H9 (cell line): ENCODE measurements at regions not wholly inside any gene's neighbourhood (a gene's known extent, or its start where the extent isn't known, plus 50 kb on each side); places are given as distances from the start of the nearest gene placed in this dataset.
A peak's percentile ranks its signal among the peaks of the same experiment; 100 is the strongest.

ENCODE experiments used
- DNase-seq: peaks from one replicate; pipeline ENCODE4 v3.0.0-alpha.2; 2017
- H2AFZ ChIP-seq: one replicate; pipeline ENCODE4 v1.6.1; 2013; ENCODE audit warnings: mild to moderate bottlenecking, low read length, control low read depth, moderate library complexity
- H2AK5ac ChIP-seq: 2 replicates; pipeline ENCODE4 v1.6.1; 2013; ENCODE audit warnings: low read length, control low read depth, mixed read lengths; ENCODE audit not compliant: insufficient read length
- H2BK120ac ChIP-seq: one replicate; pipeline ENCODE4 v1.6.1; 2013; ENCODE audit warnings: low read depth, mild to moderate bottlenecking, low read length, control low read depth, inconsistent platforms; ENCODE audit not compliant: poor library complexity, severe bottlenecking
- H2BK12ac ChIP-seq: 2 replicates; pipeline ENCODE4 v1.6.1; 2013; ENCODE audit warnings: low read length, control low read depth, mixed read lengths, low read depth; ENCODE audit not compliant: insufficient read length
- H2BK15ac ChIP-seq: 2 replicates; pipeline ENCODE4 v1.6.1; 2013; ENCODE audit warnings: low read depth, low read length, control low read depth
- H2BK20ac ChIP-seq: one replicate; pipeline ENCODE4 v1.6.1; 2013; ENCODE audit warnings: low read depth, mild to moderate bottlenecking, low read length, control low read depth, inconsistent platforms; ENCODE audit not compliant: poor library complexity, severe bottlenecking
- H2BK5ac ChIP-seq: 2 replicates; pipeline ENCODE4 v1.6.1; 2013; ENCODE audit warnings: low read length, control low read depth, mixed read lengths; ENCODE audit not compliant: insufficient read length
- H3K14ac ChIP-seq: 2 replicates; pipeline ENCODE4 v1.6.1; 2013; ENCODE audit warnings: low read length, control low read depth; ENCODE audit not compliant: insufficient read depth
- H3K18ac ChIP-seq: 2 replicates; pipeline ENCODE4 v1.6.1; 2013; ENCODE audit warnings: low read depth, mild to moderate bottlenecking, mixed read lengths, low read length, control low read depth; ENCODE audit not compliant: insufficient read length
- H3K23ac ChIP-seq: 2 replicates; pipeline ENCODE4 v1.6.1; 2013; ENCODE audit warnings: low read length, control low read depth, mixed read lengths, low read depth; ENCODE audit not compliant: insufficient read length
- H3K23me2 ChIP-seq: 2 replicates; pipeline ENCODE4 v1.6.1; 2013; ENCODE audit warnings: low read depth, mild to moderate bottlenecking, mixed read lengths, low read length, control low read depth; ENCODE audit not compliant: insufficient read length, poor library complexity, severe bottlenecking
- H3K27ac ChIP-seq: 2 replicates; pipeline ENCODE4 v1.5.1; 2013; ENCODE audit warnings: low read length, control low read depth, mixed read lengths, low read depth; ENCODE audit not compliant: insufficient read length
- H3K27me3 ChIP-seq: 2 replicates; pipeline ENCODE4 v1.6.1; 2013; ENCODE audit warnings: low read length, control low read depth, inconsistent platforms; ENCODE audit not compliant: insufficient read depth
- H3K4ac ChIP-seq: 2 replicates; pipeline ENCODE4 v1.6.1; 2013; ENCODE audit warnings: low read depth, mild to moderate bottlenecking, control low read depth, inconsistent platforms, low read length, moderate library complexity
- H3K4me1 ChIP-seq: 2 replicates; pipeline ENCODE4 v1.6.1; 2013; ENCODE audit warnings: low read length, control low read depth, inconsistent platforms; ENCODE audit not compliant: insufficient read depth
- H3K4me2 ChIP-seq: 2 replicates; pipeline ENCODE4 v1.6.1; 2013; ENCODE audit warnings: low read length, control low read depth, mixed read lengths; ENCODE audit not compliant: insufficient read length, insufficient read depth
- H3K56ac ChIP-seq: 2 replicates; pipeline ENCODE4 v1.6.1; 2013; ENCODE audit warnings: low read depth, mild to moderate bottlenecking, mixed read lengths, low read length, control low read depth; ENCODE audit not compliant: insufficient read length
- H3K79me1 ChIP-seq: 2 replicates; pipeline ENCODE4 v1.6.1; 2013; ENCODE audit warnings: low read depth, mild to moderate bottlenecking, moderate library complexity, low read length, control low read depth, inconsistent platforms; ENCODE audit not compliant: insufficient read depth, poor library complexity, severe bottlenecking
- H3K79me2 ChIP-seq: 2 replicates; pipeline ENCODE4 v1.6.1; 2013; ENCODE audit warnings: low read length, control low read depth, inconsistent platforms; ENCODE audit not compliant: insufficient read depth
- H3K9ac ChIP-seq: 2 replicates; pipeline ENCODE4 v1.6.1; 2013; ENCODE audit warnings: low read length, control low read depth, mixed read lengths; ENCODE audit not compliant: insufficient read length; ENCODE audit errors: extremely low read depth
- H3K9me3 ChIP-seq: one replicate; pipeline ENCODE4 v1.6.1; 2013; ENCODE audit warnings: low read depth, low read length, inconsistent platforms; ENCODE audit not compliant: control insufficient read depth
- H3T11ph ChIP-seq: one replicate; pipeline ENCODE4 v1.6.1; 2013; ENCODE audit warnings: mild to moderate bottlenecking, low read length, control low read depth, inconsistent platforms
- H4K20me1 ChIP-seq: one replicate; pipeline ENCODE4 v1.6.1; 2013; ENCODE audit not compliant: control insufficient read depth, insufficient read length, insufficient read depth
- H4K5ac ChIP-seq: 2 replicates; pipeline ENCODE4 v1.6.1; 2013; ENCODE audit warnings: low read depth, mild to moderate bottlenecking, mixed read lengths, low read length, control low read depth; ENCODE audit not compliant: insufficient read length
- H4K8ac ChIP-seq: replicated peaks from 2 replicates; pipeline ENCODE4 v1.6.1; 2013; ENCODE audit warnings: low read length, control low read depth, mixed read lengths, low read depth; ENCODE audit not compliant: insufficient read length
- H4K91ac ChIP-seq: 2 replicates; pipeline ENCODE4 v1.6.1; 2013; ENCODE audit warnings: low read depth, mild to moderate bottlenecking, moderate library complexity, mixed read lengths, low read length, control low read depth; ENCODE audit not compliant: insufficient read length
- H3K27ac Mint-ChIP-seq, 3 experiments: 2 replicates in 2 of 3; 3 replicates in 1 of 3; pipeline ENCODE4 v1.8.0; 2020 to 2021; ENCODE audit warnings: mixed read lengths in 3 of 3, mild to moderate bottlenecking in 1 of 3, moderate library complexity in 1 of 3
- H3K27me3 Mint-ChIP-seq: 2 replicates; pipeline ENCODE4 v1.8.0; 2021; ENCODE audit warnings: low read depth, mild to moderate bottlenecking, moderate library complexity, mixed read lengths
- H3K36me3 Mint-ChIP-seq, 3 experiments: 2 replicates in 2 of 3; 3 replicates in 1 of 3; pipeline ENCODE4 v1.8.0; 2020 to 2021; ENCODE audit warnings: low read depth in 3 of 3, mixed read lengths in 3 of 3; ENCODE audit not compliant: insufficient read depth in 1 of 3
- H3K4me1 Mint-ChIP-seq, 2 experiments: 2 replicates each; pipeline ENCODE4 v1.8.0; 2020; ENCODE audit warnings: mixed read lengths in 2 of 2
- H3K4me3 Mint-ChIP-seq, 2 experiments: 2 replicates in 1 of 2; 3 replicates in 1 of 2; pipeline ENCODE4 v1.8.0; 2020 to 2021; ENCODE audit warnings: mild to moderate bottlenecking in 2 of 2, mixed read lengths in 2 of 2, moderate library complexity in 1 of 2
- H3K9me3 Mint-ChIP-seq, 2 experiments: 2 replicates in 1 of 2; 3 replicates in 1 of 2; pipeline ENCODE4 v1.8.0; 2020; ENCODE audit warnings: mild to moderate bottlenecking in 2 of 2, mixed read lengths in 2 of 2, moderate library complexity in 1 of 2
- WGBS: extraction: QIAGEN DNeasy Blood & Tissue Kit; methylation state at CpG from one replicate; pipeline ENCODE4 v1.1.7; 2013; ENCODE audit warnings: missing lambda C conversion rate, low lambda C conversion rate, mixed read lengths; ENCODE audit not compliant: insufficient read length; ENCODE audit errors: extremely low coverage; 5-methylcytosine and 5-hydroxymethylcytosine counted together
- TF ChIP-seq, protein P1 (sequence below): fragments of 200-600 bp; sonication (generic); conservative IDR thresholded peaks from 3 replicates; pipeline ENCODE4 v1.8.0; 2021; ENCODE audit warnings: antibody characterized with exemption, mild to moderate bottlenecking

DNA sequence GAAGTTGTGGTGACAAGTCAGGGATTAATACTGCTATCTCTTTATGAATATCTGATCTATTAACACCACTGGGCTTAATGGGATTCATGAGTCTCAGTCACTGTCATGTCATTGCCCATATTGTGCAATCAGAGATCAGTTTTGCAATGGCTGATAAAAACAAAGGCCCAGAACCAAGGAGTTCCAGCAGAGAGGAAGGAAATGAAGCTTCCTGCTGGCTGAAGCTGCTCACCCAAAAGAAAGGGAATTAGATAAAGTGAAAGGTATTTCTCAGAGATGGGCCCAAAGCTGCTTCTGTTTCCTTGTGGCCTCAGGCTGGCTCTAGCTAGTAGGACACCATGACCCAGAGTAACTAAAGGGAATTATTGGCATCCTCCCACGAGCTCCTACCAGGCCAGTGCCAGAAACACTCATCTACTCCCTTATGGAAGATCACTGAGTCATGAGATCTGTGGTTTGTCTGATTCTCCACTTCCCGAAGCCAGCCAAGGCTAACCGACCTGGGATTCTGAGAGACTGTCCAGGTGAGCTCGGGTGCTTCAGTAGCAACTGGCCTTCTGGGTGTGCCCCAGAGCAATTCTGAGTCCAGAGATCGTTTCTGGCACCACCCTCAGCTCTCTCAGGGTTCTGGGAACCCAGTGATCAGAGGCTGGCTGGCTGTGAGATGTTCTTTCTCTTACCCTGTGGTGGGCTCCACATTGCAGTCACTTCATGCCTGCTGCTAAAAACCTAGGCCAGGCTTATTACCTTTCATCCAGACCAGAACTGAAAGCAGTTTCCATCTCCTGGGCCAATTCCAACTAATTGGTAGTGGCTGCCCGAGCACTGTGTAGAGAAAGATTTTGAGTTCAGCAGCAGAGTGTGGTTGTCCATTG, 129.5 kb upstream of the PELI1 start:
- Histone ChIP-seq H2BK20ac (no peak overlapping the region), H3K4me1 (peaks cover 31% of the 10 kb centered on the region), H2BK5ac (no peak overlapping the region), H3K4me2 (no peak overlapping the region), H2AK5ac (no peak overlapping the region), H3K27ac (peak overlapping the region; percentile 64), H4K8ac (no peak overlapping the region), H3K23ac (no peak overlapping the region), H3K27me3 (no peaks in the 10 kb centered on the region), H3K23me2 (no peaks in the 10 kb centered on the region), H4K5ac (no peak overlapping the region), H3K14ac (no peak overlapping the region), H3T11ph (no peak overlapping the region), H3K79me2 (no peaks in the 10 kb centered on the region), H3K56ac (no peak overlapping the region), H2AFZ (no peak overlapping the region), H3K18ac (no peak overlapping the region), H3K4ac (no peak overlapping the region; the same call in 1 of the 2 replicates), H3K79me1 (no peaks in the 10 kb centered on the region), H4K91ac (peak overlapping the region; percentile 5), H2BK120ac (no peak overlapping the region), H2BK12ac (peak overlapping the region; percentile 7), H3K9ac (no peak overlapping the region), H2BK15ac (no peak overlapping the region), H3K9me3 (no peaks in the 10 kb centered on the region), H4K20me1 (no peaks in the 10 kb centered on the region)
- Mint-ChIP-seq H3K4me3 (0 out of 5 replicates have a peak overlapping the region, but pooled peaks of 1 of the 2 experiments have one; percentile 16), H3K27me3 (no peaks in the 10 kb centered on the region), H3K27ac (peak overlapping the region; percentile 69 to 97 (median 75)), H3K9me3 (peaks cover 5 to 8% of the 10 kb centered on the region in 2 experiments; a peak in 4 of 5 replicates), H3K4me1 (peaks cover 76 to 80% of the 10 kb centered on the region in 2 experiments), H3K36me3 (peaks cover 16 to 32% (median 23%) of the 10 kb centered on the region in 3 experiments)
- TF ChIP-seq, protein P1, sequence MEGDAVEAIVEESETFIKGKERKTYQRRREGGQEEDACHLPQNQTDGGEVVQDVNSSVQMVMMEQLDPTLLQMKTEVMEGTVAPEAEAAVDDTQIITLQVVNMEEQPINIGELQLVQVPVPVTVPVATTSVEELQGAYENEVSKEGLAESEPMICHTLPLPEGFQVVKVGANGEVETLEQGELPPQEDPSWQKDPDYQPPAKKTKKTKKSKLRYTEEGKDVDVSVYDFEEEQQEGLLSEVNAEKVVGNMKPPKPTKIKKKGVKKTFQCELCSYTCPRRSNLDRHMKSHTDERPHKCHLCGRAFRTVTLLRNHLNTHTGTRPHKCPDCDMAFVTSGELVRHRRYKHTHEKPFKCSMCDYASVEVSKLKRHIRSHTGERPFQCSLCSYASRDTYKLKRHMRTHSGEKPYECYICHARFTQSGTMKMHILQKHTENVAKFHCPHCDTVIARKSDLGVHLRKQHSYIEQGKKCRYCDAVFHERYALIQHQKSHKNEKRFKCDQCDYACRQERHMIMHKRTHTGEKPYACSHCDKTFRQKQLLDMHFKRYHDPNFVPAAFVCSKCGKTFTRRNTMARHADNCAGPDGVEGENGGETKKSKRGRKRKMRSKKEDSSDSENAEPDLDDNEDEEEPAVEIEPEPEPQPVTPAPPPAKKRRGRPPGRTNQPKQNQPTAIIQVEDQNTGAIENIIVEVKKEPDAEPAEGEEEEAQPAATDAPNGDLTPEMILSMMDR = no peak
- WGBS = no CpG with 5 or more reads among the region's 6 CpGs
- no peak for DNase-seq
